SU-DHL-6 (cell line): ENCODE measurements at regions not wholly inside any gene's neighbourhood (a gene's known extent, or its start where the extent isn't known, plus 50 kb on each side); places are given as distances from the start of the nearest gene placed in this dataset.

Experiments
- EZH2phosphoT487 ChIP-seq: fragments of 200-600 bp; sonication (generic), shearing (Covaris generic); conservative IDR thresholded peaks from 2 replicates; pipeline ENCODE4 v1.6.1; 2018; ENCODE audit warnings: mild to moderate bottlenecking, antibody characterized with exemption, low read length, moderate library complexity, mixed read lengths
- TF ChIP-seq, protein P1 (sequence below): fragments of 200-600 bp; sonication (generic); IDR thresholded peaks from one replicate; pipeline ENCODE4 v1.5.1; 2017; ENCODE audit warnings: antibody characterized with exemption, mild to moderate bottlenecking, low read length, moderate library complexity; ENCODE audit not compliant: insufficient read depth, poor library complexity, severe bottlenecking

DNA sequence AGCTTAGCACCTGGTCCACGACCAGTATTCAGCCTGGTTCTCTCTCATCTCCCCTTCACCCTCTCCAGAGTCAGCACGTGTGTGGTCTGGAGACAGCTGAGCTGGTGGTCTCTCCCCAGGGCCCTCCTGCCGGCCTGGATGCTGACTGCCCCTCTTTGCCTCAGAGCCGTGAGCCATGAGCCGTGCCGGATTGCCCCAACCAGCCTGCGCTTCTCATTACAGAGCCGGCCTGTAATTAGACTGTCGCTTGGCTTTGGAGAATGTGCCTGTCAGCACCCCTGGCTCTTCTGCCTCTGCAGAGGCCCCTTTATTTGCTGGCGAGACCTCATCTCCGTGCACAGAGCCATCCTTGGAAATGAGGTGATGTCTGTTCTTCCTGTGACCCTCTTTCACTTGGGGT lies 118.7 kb upstream of the BOD1 start:
- TF ChIP-seq EZH2phosphoT487, result no peak
- TF ChIP-seq, protein P1, sequence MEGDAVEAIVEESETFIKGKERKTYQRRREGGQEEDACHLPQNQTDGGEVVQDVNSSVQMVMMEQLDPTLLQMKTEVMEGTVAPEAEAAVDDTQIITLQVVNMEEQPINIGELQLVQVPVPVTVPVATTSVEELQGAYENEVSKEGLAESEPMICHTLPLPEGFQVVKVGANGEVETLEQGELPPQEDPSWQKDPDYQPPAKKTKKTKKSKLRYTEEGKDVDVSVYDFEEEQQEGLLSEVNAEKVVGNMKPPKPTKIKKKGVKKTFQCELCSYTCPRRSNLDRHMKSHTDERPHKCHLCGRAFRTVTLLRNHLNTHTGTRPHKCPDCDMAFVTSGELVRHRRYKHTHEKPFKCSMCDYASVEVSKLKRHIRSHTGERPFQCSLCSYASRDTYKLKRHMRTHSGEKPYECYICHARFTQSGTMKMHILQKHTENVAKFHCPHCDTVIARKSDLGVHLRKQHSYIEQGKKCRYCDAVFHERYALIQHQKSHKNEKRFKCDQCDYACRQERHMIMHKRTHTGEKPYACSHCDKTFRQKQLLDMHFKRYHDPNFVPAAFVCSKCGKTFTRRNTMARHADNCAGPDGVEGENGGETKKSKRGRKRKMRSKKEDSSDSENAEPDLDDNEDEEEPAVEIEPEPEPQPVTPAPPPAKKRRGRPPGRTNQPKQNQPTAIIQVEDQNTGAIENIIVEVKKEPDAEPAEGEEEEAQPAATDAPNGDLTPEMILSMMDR, result no peak
